COLO668 (cell line): ENCODE measurements at regions not wholly inside any gene's neighbourhood (a gene's known extent, or its start where the extent isn't known, plus 50 kb on each side); places are given as distances from the start of the nearest gene placed in this dataset.

Source experiments
- DNase-seq: peaks from one replicate; lab custom pipeline; 2025; ENCODE audit not compliant: unreplicated experiment; lab: John Stamatoyannopoulos, UW

- no peak for DNase-seq
Measured at GRCh38 chr5:152058267-152058666, 133.6 kb upstream of the GLRA1 start.

- no peak for DNase-seq
Measured at GRCh38 chr5:152056931-152057330, 132.3 kb upstream of the GLRA1 start.

GRCh38 chr5:152052470-152052869 lies 127.8 kb upstream of the GLRA1 start:
- no peak for DNase-seq

DNA sequence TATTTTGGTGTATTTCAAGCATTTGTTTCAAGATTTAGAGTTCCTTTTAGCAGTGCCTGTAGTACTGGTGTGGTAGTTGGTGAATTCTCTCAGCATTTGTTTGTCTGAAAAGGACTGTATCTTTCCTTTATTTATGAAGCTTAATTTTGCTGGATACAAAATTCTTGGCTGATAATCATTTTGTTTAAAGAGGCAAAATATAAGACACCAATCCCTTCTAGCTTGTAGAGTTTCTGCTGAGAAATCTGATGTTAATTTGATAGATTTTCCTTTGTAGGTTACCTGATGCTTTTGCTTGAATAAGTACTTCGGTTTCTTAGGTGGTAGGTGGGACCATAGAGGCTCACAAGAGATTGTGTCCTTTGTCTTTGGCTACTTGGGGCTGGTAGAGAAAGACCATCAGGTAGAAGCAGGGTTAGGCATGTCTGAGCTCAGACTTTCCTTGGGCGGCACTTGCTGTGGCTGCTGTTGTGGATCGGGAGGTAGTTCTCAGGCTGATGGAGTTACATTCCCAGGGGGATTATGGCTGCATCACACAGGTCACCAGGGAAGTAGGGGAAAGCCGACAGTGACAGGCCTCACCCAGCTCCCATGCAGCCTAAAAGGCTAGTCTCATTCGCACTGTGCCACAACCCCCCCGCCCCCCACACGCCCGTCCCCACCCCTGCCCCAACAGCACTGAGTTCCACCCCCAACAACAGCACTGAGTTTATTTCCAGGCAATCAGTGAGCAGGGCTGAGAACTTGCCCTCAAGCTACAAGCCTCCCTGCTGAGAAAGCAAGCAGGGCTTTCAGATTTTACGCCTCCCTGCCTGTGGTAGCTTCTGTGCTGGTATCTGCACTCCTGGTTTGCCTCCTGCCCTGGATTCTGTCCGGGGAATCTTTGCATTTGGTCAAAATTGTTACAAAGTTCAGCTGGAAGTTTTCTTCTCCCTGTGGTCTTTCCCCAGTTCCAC lies 127.1 kb upstream of the GLRA1 start:
- DNase-seq, result no peak

DNA sequence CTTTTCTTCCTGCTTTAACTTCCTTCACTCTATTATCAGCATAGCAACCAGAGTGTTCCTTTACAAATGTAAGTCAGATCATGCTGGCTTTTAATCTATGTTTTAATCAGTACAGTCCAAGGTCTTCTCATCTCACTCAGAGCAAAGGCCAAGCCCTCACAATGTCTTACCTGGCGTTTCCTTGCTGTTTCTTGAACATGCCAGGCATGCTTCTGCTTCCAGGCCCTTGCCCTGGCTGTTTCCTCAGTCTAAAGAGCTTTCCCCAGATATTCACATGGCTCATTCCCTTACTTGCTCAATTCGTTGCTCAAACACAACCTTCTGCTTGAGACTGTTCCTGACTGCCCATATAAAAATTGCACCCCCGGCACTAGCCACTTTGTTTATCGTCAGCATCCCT lies 121.7 kb upstream of the GLRA1 start:
- no peak for DNase-seq

- DNase-seq, result peak; percentile 38
Measured at GRCh38 chr5:152038856-152039255, 114.2 kb upstream of the GLRA1 start.

DNA sequence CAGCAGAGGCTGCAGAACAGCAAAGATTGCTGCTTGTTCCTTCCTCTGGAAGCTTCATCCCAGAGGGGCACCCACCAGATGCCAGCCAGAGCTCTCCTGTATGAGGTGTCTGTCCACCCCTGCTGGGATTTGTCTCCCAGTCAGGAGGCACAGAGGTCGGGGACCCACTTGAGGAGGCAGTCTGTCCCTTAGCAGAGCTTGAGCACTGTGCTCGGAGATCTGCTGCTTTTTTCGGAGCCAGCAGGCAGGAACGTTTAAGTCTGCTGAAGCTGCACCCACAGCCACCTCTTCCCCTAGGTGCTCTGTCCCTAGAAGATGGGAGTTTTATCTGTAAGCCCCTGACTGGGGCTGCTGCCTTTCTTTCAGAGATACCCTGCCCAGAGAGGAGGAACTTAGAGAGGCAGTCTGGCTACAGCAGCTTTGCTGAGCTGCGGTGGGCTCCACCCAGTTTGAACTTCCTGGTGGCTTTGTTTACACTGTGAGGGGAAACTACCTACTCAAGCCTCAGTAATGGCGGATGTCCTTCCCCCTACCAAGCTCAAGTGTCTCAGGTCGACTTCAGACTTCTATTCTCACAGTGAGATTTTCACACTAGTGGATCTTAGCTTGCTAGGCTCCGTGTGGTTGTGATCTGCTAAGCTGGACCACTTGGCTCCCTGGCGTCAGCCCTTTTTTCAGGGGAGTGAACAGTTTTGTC lies 101.8 kb upstream of the GLRA1 start:
- peak; percentile 1 for DNase-seq

GRCh38 chr5:152016421-152016820 lies 91.8 kb upstream of the GLRA1 start:
- no peak for DNase-seq

GRCh38 chr5:152007653-152008335 lies 83.1 kb upstream of the GLRA1 start:
- DNase-seq, result no peak

DNA sequence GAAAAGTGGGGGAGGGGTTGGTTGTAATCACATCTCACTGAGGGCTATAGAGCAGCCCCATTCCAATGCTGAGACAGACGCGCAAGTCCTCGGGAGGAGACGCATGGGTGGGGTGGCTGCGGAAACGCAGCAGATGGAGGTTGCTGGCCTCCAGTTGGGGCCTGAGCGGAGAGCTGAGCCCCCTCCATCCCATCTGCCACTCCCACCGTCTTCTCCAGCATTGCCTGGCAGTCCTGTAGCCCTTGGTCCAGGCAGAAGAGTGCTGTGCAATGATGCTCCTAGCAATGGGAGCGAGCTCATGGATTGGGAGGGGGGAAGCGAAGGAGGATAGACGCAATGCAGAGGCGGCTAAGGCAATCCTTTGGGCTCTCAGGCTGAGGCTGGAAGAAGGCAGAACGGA lies 79.4 kb upstream of the GLRA1 start:
- DNase-seq, result no peak
